IMR-90 (cell line): ENCODE measurements at regions not wholly inside any gene's neighbourhood (a gene's known extent, or its start where the extent isn't known, plus 50 kb on each side); places are given as distances from the start of the nearest gene placed in this dataset.

Source experiments
- ATAC-seq: fragments of 200-7000 bp; cut with Tn5 transposase; 2 replicates; pipeline ENCODE4 v1.9.1; 2020; ENCODE audit warnings: low read depth, mild to moderate bottlenecking, moderate library complexity
- BruUV-seq: library from RNA; stranded (reverse); fragments of 400-500 nt; replicated peaks from 2 replicates; lab custom pipeline; 2021; lab: Mats Ljungman, UMichigan
- CTCF ChIA-PET: fragments of 300-600 bp; formaldehyde crosslinking; extraction: SDS; loops from one replicate; lab custom pipeline; 2021; ENCODE audit warnings: antibody characterized with exemption; lab: Yijun Ruan, JAX
- POLR2A ChIA-PET: fragments of 300-600 bp; sonication (Branson Sonifier 250); formaldehyde crosslinking; loops from one replicate; lab custom pipeline; 2022; ENCODE audit warnings: antibody characterized with exemption; ENCODE audit not compliant: unreplicated experiment; lab: Charles Lee
- DNase-seq: peaks from one replicate; pipeline ENCODE4 v3.0.0; 2013
- H2AFZ ChIP-seq: replicated peaks from 2 replicates; pipeline ENCODE3; 2013; ENCODE audit warnings: low read length, mild to moderate bottlenecking; ENCODE audit not compliant: poor library complexity
- H2AK5ac ChIP-seq: 2 replicates; pipeline ENCODE4 v1.6.1; 2013; ENCODE audit warnings: low read depth, low read length, inconsistent platforms
- H2AK9ac ChIP-seq: replicated peaks from 2 replicates; pipeline ENCODE3; 2013; ENCODE audit warnings: mild to moderate bottlenecking, low read depth, low read length, moderate library complexity; ENCODE audit not compliant: poor library complexity
- H2BK120ac ChIP-seq: 2 replicates; pipeline ENCODE4 v1.6.1; 2013; ENCODE audit warnings: low read depth, low read length, inconsistent platforms
- H2BK15ac ChIP-seq: 3 replicates; pipeline ENCODE4 v1.6.1; 2013; ENCODE audit warnings: low read depth, low read length, inconsistent platforms
- H2BK20ac ChIP-seq: 2 replicates; pipeline ENCODE4 v1.6.1; 2013; ENCODE audit warnings: low read depth, mild to moderate bottlenecking, inconsistent platforms, low read length, moderate library complexity
- H2BK5ac ChIP-seq: 2 replicates; pipeline ENCODE4 v1.6.1; 2013; ENCODE audit warnings: mild to moderate bottlenecking, low read depth, low read length, inconsistent platforms; ENCODE audit not compliant: poor library complexity, severe bottlenecking
- H3K14ac ChIP-seq: replicated peaks from 2 replicates; pipeline ENCODE4 v1.6.1; 2013; ENCODE audit warnings: low read depth, low read length, inconsistent platforms
- H3K18ac ChIP-seq: 2 replicates; pipeline ENCODE4 v1.6.1; 2013; ENCODE audit warnings: low read depth, low read length, control low read depth
- H3K23ac ChIP-seq: 2 replicates; pipeline ENCODE4 v1.6.1; 2013; ENCODE audit warnings: low read depth, low read length, inconsistent platforms
- H3K27ac ChIP-seq: 2 replicates; pipeline ENCODE4 v1.5.1; 2013; ENCODE audit warnings: mild to moderate bottlenecking, control low read depth, low read length; ENCODE audit not compliant: insufficient read depth
- H3K27me3 ChIP-seq: 2 replicates; pipeline ENCODE4 v1.6.1; 2013; ENCODE audit warnings: low read length; ENCODE audit not compliant: control insufficient read depth, insufficient read depth
- H3K36me3 ChIP-seq: 2 replicates; pipeline ENCODE4 v1.6.1; 2013; ENCODE audit warnings: low read length, mixed read lengths; ENCODE audit not compliant: control insufficient read depth, insufficient read depth
- H3K4ac ChIP-seq: 2 replicates; pipeline ENCODE4 v1.6.1; 2013; ENCODE audit warnings: low read depth, low read length, inconsistent platforms
- H3K4me1 ChIP-seq: 2 replicates; pipeline ENCODE4 v1.6.1; 2013; ENCODE audit warnings: low read length, mixed read lengths; ENCODE audit not compliant: control insufficient read depth, insufficient read depth
- H3K4me2 ChIP-seq: 2 replicates; pipeline ENCODE4 v1.6.1; 2013; ENCODE audit warnings: low read depth, mild to moderate bottlenecking, control low read depth, low read length, moderate library complexity
- H3K4me3 ChIP-seq: 2 replicates; pipeline ENCODE4 v1.5.1; 2013; ENCODE audit warnings: low read depth, mild to moderate bottlenecking, control low read depth, low read length, moderate library complexity; ENCODE audit not compliant: insufficient read depth
- H3K56ac ChIP-seq: 2 replicates; pipeline ENCODE4 v1.6.1; 2013; ENCODE audit warnings: low read length, inconsistent platforms; ENCODE audit not compliant: insufficient read depth; ENCODE audit errors: extremely low read depth
- H3K79me1 ChIP-seq, 2 experiments: 2 replicates each; pipeline ENCODE4 v1.6.1; 2013; ENCODE audit warnings: low read length in 2 of 2, inconsistent platforms in 1 of 2, low read depth in 1 of 2
- H3K9ac ChIP-seq: 2 replicates; pipeline ENCODE4 v1.6.1; 2013; ENCODE audit warnings: low read depth, low read length, control low read depth
- H3K9me1 ChIP-seq: 2 replicates; pipeline ENCODE4 v1.6.1; 2013; ENCODE audit warnings: low read length, inconsistent platforms; ENCODE audit not compliant: insufficient read depth
- H3K9me3 ChIP-seq: 2 replicates; pipeline ENCODE4 v1.6.1; 2013; ENCODE audit warnings: low read length; ENCODE audit not compliant: control insufficient read depth, insufficient read depth
- H4K20me1 ChIP-seq: 2 replicates; pipeline ENCODE4 v1.6.1; 2013; ENCODE audit warnings: low read length, inconsistent platforms; ENCODE audit not compliant: insufficient read depth
- H4K5ac ChIP-seq: 2 replicates; pipeline ENCODE4 v1.6.1; 2013; ENCODE audit warnings: mild to moderate bottlenecking, low read depth, low read length, control low read depth
- H4K8ac ChIP-seq, 2 experiments: 2 replicates each; pipeline ENCODE4 v1.6.1; 2013; ENCODE audit warnings: low read depth in 2 of 2, low read length in 2 of 2, control low read depth in 1 of 2, inconsistent platforms in 1 of 2
- H4K91ac ChIP-seq: 2 replicates; pipeline ENCODE4 v1.6.1; 2013; ENCODE audit warnings: low read depth, low read length, inconsistent platforms; ENCODE audit not compliant: insufficient read depth
- CHD1 ChIP-seq: IDR thresholded peaks from 2 replicates; pipeline ENCODE4 v1.6.1; 2012; ENCODE audit warnings: low read depth, low read length, improper control_type of control experiment
- MXI1 ChIP-seq: IDR thresholded peaks from 2 replicates; pipeline ENCODE4 v1.6.1; 2012; ENCODE audit warnings: low read depth, mild to moderate bottlenecking, low read length, moderate library complexity, borderline replicate concordance
- POLR2A ChIP-seq: IDR thresholded peaks from 2 replicates; pipeline ENCODE4 v1.6.1; 2012; ENCODE audit warnings: mild to moderate bottlenecking, low read depth, low read length
- RFX5 ChIP-seq: IDR thresholded peaks from 2 replicates; pipeline ENCODE4 v1.8.0; 2012; ENCODE audit warnings: low read depth, mild to moderate bottlenecking, low read length, moderate library complexity
- SMC3 ChIP-seq: fragments of 150-350 bp; IDR thresholded peaks from 2 replicates; pipeline ENCODE4 v1.6.1; 2016; ENCODE audit warnings: low read depth, mild to moderate bottlenecking, antibody characterized with exemption, low read length, moderate library complexity
- WGBS, 2 experiments: methylation state at CpG; one replicate each; pipeline versions ENCODE4 v1.1.5 to v1.1.7; 2013; ENCODE audit warnings: missing lambda C conversion rate in 2 of 2; ENCODE audit not compliant: insufficient read length in 1 of 2; ENCODE audit errors: extremely low coverage in 2 of 2; 5-methylcytosine and 5-hydroxymethylcytosine counted together
- dilution Hi-C: fragments of 300-500 bp; cut with HindIII; formaldehyde crosslinking; loops from one replicate; pipeline ENCODE4 v1.14.3; 2018; ENCODE audit warnings: low sequenced_read_pairs; ENCODE audit not compliant: unreplicated experiment
- in situ Hi-C: fragments of 300-500 bp; cut with MboI; formaldehyde crosslinking; loops from 3 replicates; pipeline ENCODE4 v1.14.3; 2019; ENCODE audit warnings: low sequenced_read_pairs, inconsistent platforms, mixed read lengths
- intact Hi-C: fragments of 100-400 bp; cut with micrococcal nuclease; formaldehyde crosslinking; loops from 2 replicates; pipeline ENCODE4 v1.10.0; 2022

DNA sequence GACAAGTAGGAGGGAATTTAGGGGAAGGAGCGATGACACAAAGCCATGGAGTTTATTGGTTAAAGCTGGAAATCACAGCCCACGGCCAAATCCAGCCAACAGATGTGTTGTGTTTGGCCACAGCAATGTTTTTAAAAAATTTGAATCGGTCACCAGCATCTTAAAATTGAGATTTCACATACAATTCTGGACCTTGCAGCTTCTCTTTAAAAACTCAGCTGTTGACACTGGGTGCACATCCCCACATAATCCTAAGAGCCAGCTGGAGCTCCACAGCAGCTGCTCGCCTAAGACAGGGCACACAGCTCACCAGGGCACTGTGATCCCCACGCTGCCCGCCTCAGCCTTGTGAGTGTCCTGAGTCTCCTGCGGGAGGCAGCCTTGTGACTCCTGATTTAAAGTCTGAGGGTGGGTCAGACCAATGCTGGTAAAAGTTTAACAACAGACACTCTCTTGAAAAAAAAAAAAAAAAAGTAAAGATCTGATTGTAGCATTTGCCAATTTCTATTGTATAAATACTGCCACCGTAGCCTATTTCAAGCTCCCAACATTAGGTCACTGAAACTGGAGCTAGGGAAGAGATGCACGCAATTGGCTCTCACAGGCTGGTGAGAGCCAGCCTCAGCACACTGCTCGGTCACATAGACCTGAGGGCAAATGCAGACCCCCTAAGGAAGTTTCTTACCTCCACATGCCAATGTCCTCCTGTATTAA lies 124.8 kb downstream of the HSD17B3 start:
- DNase-seq = no peak
- Histone ChIP-seq H3K4ac (no peak overlapping the region), H2AK9ac (no peak overlapping the region), H4K8ac (no peak overlapping the region), H2AFZ (no peak overlapping the region), H2BK5ac (no peak overlapping the region), H3K18ac (no peak overlapping the region), H3K23ac (no peak overlapping the region), H3K9me3 (no peaks in the 10 kb centered on the region), H2BK15ac (no peak overlapping the region), H3K79me1 (no peaks in the 10 kb centered on the region), H3K14ac (no peak overlapping the region), H3K27me3 (peaks cover 31% of the 10 kb centered on the region), H2AK5ac (no peak overlapping the region), H3K36me3 (no peaks in the 10 kb centered on the region), H3K9ac (no peak overlapping the region), H3K27ac (no peak overlapping the region), H3K56ac (no peak overlapping the region), H3K4me3 (no peak overlapping the region), H2BK20ac (no peak overlapping the region), H4K5ac (no peak overlapping the region), H4K20me1 (no peaks in the 10 kb centered on the region), H4K91ac (no peak overlapping the region), H3K9me1 (no peaks in the 10 kb centered on the region), H3K4me2 (no peak overlapping the region), H2BK120ac (no peak overlapping the region), H3K4me1 (no peaks in the 10 kb centered on the region)
- ChIA-PET POLR2A (no interaction called here), CTCF (interaction anchor here (0.6 kb wide), 1 partner anchor 1110 kb away, joined by 3 read pairs; no protein-coding TSS in a partner anchor)
- TF ChIP-seq SMC3 (no peak), CHD1 (no peak), MXI1 (no peak), RFX5 (no peak), POLR2A (no peak)
- ATAC-seq = no peak
- intact Hi-C loops = no loop called here
- in situ Hi-C loops = no loop called here
- 0% methylated on average over 2 of the region's 10 CpGs; no CpG with 5 or more reads in 1 of the 2 experiments for WGBS, 2 experiments
- no TSS peak for BruUV-seq
- dilution Hi-C loops = no loop called here
